GM19455 (cell line): ENCODE measurements at regions not wholly inside any gene's neighbourhood (a gene's known extent, or its start where the extent isn't known, plus 50 kb on each side); places are given as distances from the start of the nearest gene placed in this dataset.

Experiments used
- ATAC-seq: cut with Tn5 transposase; IDR thresholded peaks from one replicate; pipeline ENCODE4 v1.9.1; 2021; ENCODE audit not compliant: unreplicated experiment

DNA sequence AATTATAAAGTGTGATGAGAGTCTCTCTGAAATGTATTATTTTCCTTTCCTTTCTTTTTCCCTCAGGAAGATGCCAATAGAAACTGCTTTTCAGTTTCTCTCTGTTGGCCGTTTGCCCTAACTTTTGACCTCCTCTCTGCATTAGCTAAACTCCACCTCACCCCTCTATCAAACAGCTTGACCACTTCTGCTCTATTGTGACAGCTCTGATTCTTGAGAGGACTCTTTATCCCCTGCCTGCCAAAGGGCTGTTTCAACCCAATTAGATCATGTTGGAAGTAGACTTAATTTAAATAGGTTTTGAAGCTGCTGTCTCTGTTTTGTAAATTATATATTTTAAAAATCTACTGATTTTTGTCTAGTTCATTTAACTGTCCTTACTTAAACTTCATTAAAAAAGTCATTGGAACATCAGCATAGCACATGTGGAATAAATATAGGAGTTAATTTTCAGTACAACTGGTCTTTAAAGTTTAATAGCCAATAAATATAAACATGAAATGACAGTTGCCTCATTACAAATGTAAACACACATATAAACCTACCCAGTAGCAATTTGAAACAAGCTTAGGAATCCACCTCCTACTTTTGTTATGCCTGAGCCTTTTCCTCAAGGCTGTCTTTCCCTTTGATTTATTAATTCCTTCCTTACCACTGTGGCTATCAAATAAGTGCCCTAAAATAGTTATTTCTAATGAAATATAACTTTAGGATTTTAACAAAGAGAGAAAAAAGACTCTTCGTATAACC is 152.0 kb downstream of the CHRM3 start:
- no peak for ATAC-seq

DNA sequence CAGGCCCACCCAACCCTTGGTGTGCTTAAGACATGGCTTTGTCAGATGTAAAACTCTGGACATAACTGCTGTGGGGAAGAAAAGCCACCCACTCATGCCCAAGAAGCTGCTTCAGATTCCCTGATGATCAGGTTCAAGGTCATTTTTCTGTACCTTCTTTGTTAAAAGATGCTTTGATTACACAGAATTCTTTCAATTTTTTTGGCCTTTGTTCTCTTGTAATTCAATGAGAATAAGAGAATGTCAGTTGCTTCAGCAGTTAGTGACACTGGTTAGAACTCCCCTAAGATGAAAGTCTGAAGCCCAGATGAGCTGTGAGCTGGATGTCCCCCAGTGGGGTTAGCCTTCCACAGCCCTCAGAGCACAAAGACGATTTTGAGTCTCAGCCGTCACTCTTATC is 152.7 kb downstream of the CHRM3 start:
- no peak for ATAC-seq

DNA sequence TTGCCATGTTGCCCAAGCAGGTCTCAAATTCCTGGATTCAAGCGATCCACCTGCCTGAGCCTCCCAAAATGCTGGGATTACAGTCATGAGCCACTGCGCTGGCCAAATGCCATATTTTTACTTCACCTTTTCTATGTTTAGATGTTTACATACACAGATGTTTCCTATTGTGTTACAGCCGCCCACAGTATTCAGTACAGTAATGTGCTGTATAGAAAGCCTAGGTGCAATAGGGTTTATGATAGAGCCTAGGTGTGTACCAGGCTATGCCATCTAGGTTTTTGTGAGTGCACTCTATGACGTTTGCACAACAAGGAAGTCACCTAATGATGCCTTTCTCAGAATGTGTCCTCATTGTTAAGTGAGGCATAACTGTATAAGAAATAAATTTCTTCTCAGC is 153.4 kb downstream of the CHRM3 start:
- no peak for ATAC-seq

DNA sequence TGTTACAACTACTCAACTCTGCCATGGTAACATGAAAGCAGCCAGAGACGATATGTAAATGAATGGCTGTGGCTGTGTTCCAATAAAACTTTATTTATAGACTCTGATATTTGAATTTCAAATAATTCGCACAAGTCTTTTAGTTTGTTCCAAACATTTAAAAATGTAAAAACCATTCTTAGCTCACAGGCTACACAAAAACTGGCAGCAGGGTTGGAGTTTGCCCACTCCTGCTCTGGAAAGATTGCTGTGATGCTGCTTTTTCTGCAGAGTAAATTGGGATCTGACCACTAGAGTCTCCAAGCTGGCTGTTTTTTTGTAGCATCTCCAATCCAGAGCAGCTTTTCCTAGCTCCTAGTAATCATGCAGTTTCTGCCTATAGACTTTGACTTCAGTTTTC is 157.5 kb downstream of the CHRM3 start:
- no peak for ATAC-seq

DNA sequence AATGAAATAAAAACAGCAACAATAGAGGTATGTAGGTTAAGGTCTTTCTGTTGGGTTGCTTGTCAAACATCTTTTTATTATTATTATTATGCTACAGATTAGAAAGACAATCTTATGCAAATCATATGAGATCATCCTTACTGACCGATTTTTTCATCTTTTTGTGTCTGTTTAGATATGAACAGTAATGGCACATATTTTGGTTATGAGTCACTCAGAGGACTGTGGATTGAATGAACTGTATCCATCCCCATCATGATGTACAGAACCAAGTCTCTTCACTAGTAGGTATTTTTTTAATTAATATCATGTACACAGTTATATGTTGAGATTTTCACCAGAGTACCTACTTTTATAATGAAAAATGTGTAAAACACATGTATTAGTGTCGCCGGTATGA is 159.1 kb downstream of the CHRM3 start:
- ATAC-seq: no peak

DNA sequence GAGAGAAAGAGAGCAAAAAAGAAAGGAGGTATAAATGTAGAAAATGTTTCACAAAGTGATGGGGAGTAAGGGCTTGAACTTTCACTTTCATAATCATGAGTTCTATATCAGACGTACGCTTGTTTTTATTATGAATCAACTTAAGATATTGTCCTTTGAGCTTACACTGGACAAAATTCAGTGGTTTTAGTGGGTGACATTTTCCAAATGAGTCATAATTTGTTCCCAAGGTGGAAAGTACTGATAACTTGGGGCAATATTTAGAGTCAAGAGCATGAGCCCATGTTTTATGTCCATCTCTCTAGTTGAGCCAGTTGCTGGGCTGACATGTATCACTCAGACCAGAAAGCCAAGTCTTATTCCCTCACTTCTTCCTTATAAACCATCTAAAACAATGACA is 161.6 kb downstream of the CHRM3 start:
- no peak for ATAC-seq

DNA sequence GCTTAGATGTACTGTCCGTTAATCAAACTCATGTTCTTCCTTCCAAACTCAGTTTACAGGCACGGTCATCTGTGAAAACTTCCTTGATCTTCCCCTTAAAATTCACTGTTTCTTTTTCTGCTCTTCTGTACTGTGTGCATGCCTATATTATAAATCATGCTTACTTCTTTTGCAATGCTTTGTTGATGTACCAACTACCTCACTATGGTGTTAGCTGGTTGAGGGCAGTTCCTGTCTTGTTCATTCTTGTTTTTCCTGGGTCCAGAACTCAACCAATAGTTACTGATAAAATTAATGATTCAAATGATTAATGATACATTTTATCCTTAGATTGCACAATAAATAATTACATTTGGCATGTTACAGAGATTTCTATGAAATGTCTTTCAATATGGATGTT is 163.8 kb downstream of the CHRM3 start:
- no peak for ATAC-seq

DNA sequence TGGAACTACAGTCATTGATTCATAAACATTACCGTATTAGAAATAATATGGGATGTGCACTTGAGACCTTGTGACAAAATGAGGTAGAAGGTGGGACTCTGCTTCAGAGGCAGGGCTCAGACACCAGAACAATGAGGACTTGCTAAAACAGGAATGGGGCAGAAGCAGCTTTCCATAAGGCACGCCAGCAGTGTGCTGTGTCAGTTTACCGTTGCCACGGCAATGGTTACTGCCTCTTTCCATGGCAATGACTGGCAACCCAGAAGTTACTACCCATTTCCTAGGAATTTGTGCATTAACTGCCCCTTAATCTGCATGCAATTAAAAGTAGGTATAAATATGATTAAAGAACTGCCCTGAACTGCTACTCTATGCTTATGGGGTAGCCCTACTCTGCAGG is 169.0 kb downstream of the CHRM3 start:
- ATAC-seq: no peak

DNA sequence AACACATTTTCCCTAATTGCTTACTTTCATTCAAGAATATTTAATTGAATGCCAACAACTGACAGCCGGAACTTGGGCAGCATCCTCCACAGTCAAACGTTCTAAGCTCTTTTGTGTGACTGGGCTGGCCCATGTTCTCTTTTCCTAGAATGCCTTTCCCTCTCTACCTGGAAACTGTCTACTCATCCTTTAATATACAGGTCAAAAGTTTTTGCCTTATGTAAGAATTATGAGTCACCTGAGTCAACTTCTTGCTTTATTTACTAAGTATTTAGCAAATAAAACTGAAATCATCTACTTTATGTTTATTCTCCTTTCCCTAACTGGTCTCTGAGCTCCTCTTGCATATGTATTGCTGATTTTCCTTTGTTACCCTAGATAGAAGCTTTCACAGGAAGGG is 172.2 kb downstream of the CHRM3 start:
- ATAC-seq: no peak

DNA sequence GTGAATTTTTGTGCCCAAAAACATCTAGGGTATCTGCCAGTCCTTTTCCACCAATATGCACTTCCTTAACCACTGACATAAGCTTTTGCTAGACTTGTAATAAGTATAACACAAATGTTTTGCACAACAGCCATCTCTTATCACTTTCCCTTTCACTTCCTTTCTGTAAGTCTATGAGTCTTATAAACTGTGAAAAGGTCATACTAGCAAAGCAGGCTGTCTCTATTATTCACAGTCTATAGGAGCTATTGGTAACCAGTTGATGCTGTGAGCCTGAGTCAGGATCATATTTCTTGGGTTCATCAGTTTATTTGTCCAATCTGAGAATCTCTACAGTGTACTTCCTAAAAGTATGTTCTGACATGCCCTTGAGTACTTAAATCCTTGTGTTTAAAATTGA is 172.6 kb downstream of the CHRM3 start:
- ATAC-seq: no peak

DNA sequence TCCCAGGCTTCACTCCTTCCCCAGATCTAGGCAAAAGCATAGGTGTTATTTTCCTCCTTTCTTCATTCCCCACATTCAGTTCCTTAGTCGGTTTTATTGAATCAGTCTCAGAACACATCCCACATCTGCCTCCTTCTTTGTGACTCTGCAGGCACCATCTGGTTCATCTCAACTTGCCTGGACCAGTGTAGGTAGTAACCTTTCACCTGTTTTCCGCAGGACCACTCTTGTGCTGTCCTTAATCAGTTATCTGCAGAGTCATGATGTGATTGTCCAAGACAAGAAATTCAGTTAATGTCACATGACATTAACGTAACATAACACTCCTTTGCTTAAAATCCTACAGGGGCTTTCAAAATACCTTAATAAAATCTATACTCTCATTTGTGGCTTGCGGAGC is 174.6 kb downstream of the CHRM3 start:
- ATAC-seq: no peak

DNA sequence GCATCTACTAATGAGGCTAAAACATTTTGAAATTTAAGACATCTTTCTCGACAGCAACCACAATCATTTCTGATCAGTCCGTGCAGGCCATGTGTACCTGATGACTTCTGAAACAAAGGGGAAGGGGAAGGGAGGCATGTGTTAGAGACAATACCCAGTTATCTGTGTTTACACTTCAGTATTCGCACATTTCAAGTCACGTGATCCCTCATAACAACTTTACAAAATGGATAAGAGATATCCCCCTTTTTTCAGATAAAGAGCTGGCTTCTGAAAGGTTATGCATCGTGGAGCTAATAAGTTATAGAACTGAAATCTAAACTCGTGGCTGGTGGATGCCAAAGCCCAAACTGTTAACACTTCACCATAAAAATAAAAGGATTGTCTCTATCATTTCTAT is 175.7 kb downstream of the CHRM3 start:
- no peak for ATAC-seq

DNA sequence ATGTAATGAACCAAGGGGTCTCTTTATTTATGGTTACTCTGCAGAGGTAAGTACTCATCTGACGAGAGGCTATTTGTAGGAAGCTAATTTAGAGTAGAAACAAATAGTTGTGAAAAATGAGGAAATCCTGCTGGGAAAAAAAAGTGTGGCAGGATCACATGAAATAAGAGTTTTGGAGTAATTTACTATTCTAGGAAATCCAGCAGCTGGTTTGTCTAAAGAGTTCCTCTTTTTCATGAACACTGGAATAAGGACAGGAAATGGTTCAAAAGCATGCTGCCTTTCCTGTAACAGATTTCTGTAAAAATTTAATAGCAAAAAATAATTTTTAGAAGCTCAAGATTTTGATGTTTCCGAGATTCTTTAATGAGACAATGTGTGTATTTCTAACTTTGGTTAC is 177.3 kb downstream of the CHRM3 start:
- no peak for ATAC-seq

DNA sequence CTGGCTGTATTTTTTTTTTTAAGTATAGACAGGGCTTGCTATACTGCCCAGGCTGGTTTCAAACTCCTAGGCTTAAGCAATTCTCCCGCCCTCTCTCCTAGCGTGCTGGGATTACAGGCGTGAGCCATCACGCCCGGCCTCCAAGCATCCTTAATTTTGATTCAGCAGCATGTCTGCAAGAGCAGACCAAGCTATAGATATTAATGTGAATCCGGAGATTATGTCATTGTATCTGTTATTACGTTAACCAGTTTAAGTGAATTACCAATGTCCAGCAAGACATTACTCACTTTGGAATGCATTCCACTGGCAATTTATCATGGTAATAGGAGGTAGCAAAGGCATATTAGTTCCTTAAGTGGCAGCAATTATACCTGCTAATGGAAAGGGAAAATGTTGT is 179.7 kb downstream of the CHRM3 start:
- ATAC-seq: no peak

DNA sequence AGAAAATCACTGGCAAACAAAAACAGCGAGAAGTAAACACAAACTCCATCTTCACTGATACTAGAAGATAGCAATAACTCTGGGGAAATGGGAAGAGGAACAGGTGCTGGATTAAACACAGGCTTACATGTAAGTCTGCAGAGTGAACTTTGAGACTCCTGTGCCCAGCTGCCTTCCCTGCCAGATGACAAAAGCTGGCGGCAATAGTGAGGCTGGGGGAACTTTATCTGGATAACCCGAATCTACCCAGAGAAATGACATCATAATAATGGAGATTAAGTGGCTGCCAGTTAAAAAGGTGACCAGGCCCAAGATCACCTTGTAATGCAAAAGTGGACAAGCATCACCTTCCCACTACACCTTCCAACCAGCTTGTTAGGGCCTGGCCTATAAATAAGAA is 184.5 kb downstream of the CHRM3 start:
- no peak for ATAC-seq

DNA sequence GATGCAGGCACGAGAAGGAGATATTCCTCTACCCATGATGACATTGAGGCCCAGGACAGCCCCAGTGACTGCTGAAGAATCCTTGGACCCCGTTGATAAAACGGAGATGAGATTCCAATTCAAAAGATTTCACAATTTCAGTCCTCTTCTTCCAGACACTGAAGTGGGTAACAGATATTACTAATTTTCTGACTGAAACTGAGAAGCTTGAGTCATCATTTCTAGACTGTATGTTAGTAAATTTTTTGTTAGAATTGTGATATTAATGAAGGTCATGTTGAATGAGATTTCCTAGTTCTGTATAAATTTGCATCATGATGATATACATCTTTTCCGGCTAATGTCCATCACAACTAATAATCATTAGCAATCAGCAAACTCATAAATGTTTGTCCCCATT is 185.8 kb downstream of the CHRM3 start:
- ATAC-seq: no peak

DNA sequence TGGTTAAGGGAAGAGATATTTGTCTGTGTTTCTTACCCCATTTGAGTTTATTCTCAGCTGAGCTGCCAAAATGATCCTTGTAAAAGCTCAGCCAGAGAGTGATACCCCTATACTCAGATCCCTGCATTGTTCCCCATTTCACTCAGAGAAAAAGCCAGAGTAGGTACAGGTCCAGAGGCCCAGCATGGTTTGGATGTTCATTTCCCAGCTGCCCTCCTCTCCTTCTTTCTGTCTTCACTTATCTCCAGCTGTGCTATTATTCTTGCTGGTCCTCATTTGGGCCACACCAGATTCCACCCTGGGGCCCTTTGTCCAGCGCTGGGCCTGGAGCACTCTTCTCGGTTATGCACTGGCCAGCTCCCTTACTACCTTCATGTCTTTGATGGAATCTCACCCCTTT is 187.7 kb downstream of the CHRM3 start:
- ATAC-seq: no peak

DNA sequence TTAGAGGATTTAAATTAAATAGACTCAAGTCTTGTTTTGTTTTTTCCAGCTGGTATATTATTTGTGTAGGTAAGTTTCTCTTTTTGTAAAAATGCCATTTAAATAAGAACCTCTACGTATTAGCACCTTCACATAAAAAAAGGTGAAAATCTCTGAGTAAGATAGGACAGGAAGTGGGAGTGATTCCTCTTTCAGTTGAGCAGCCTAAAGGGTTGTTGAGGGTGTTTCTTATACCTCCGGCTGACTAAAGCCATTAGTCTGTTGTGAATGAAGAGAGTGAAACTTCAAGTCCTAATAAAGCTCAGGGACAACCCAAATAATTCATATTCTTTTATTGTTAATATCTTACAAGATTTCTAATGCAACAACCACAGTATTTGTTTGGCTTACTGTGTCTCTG is 188.7 kb downstream of the CHRM3 start:
- no peak for ATAC-seq

DNA sequence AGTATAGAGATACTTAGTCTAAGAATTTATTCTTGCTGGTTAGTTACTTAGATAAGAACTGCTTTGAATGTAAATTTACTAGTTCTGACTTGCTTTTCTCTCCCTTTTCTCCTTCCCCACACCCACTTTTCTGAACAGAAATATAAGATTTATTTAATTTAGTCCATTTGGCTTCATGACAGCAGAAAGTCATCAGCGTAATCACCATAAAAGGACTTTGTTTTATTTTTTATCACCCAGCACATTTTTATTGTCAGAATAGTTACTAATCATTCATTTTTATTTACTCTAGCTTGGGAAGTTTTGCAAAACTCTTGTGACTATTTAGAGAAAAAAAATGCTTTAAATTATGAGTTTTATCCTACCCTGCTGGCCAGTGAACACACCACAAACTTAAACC is 197.2 kb downstream of the CHRM3 start:
- ATAC-seq: no peak

DNA sequence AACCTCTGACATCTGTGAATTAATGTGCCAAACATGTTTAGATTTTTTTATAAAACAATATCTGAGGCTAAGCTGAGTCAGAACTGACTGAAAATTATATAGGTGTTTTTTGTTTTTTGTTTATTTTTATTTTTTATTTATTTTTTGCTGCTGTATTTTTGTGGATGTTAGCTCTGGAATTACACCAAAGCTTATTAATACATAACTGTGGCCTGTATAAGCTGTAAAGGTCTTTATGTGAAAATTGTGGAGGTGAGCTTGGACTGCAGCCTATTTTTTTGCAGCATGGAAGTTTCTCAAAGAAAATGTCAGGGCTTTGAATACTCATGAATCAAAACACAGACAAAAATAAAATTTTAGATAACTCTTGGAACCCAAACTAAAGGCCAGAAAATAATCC is 199.8 kb downstream of the CHRM3 start:
- no peak for ATAC-seq

DNA sequence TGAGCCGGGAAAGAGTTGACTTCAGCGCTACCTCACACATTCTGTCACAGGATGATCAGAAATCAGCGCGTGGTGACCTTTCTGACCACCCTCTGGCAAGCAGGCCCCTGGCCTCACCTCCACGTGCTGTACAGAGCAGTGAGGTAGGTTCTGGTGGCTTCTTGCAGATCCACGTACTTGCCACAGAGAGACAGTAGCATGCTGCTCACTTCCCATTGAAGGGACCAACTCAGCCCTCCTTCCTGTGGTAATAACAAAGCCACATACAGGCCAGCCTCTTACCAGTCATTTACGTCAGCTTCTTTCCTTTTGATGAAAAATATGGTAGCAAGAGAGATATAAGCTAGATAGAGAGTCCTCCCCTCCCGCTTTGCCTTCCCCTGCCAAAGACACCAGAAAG is 200.7 kb downstream of the CHRM3 start:
- no peak for ATAC-seq

DNA sequence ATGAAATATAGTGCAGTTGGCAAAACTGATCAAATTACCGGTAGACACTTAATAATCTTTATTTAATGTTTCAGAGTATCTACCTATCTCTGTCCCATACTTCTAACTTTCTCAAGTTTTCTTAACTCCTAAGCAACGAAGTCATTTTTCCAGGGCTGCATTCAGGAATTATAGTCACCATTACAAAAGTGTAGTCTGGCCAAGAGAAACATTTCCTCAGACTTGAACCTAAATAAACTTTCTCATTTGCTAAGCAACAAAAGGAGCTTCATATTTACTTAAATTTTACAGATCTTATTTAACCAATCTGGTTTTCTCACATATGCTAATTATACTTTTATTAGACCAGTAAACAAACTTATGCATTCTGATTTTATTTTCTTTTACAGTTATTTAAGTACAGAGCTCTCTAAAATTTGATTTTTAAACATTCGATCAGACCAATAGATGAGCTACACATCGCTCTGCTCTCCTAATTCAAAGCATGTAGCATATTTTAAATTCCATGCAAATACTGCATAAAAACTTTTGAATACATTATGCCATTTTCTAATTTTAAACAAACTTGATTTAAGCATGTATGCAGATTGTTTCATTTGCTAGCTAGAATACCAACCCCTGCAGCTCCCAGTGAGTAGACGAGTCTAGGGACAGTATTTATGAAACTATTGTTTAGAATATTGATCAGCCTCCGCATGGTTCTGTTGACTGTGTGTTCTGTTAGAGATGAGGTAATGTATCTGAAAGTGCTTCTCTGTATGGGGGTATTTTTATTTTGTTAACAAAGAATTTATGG is 201.4 kb downstream of the CHRM3 start:
- no peak for ATAC-seq

DNA sequence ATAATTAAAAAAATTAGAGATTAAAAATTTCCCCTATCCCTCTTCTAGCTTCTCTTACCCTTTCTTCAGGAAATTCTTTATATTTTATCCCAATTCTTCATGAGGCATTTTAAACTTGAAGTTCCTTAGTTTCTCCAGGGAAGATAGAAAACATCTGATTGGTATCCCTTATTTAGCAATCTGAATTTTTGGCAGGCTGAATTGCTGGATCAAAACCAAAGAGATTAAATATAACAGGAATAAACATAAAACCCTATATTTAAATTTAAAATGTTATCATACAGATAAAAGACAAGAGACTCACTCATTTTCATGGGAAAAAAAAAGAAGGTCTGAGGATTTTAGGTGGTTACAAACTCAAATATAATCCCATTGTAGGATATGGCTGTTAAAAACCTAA is 204.2 kb downstream of the CHRM3 start:
- no peak for ATAC-seq
